GM18868 (cell line): ENCODE measurements at regions not wholly inside any gene's neighbourhood (a gene's known extent, or its start where the extent isn't known, plus 50 kb on each side); places are given as distances from the start of the nearest gene placed in this dataset.

ENCODE experiments used
- ATAC-seq: cut with Tn5 transposase; IDR thresholded peaks from one replicate; pipeline ENCODE4 v1.9.1; 2021; ENCODE audit warnings: mild to moderate bottlenecking, moderate library complexity; ENCODE audit not compliant: unreplicated experiment

- ATAC-seq = no peak
These were observed 175.2 kb downstream of the MRPL14 start for GRCh38 chr6:43951756-43952675.

GRCh38 chr6:43951063-43951755 is 176.0 kb downstream of the MRPL14 start:
- ATAC-seq = no peak

GRCh38 chr6:43950731-43951062 is 176.6 kb downstream of the MRPL14 start:
- no peak for ATAC-seq

GRCh38 chr6:43950051-43950605 is 177.1 kb downstream of the MRPL14 start:
- no peak for ATAC-seq

- ATAC-seq = no peak
These were observed 177.7 kb downstream of the MRPL14 start for GRCh38 chr6:43949551-43949991.

- ATAC-seq = no peak
These were observed 178.4 kb downstream of the MRPL14 start for GRCh38 chr6:43948527-43949485.

GRCh38 chr6:43947860-43948259 is 177.8 kb downstream of the VEGFA start:
- no peak for ATAC-seq

- no peak for ATAC-seq
These were observed 176.8 kb downstream of the VEGFA start for GRCh38 chr6:43946641-43947363.

GRCh38 chr6:43945768-43946080 is 175.7 kb downstream of the VEGFA start:
- no peak for ATAC-seq

- ATAC-seq = no peak
These were observed 175.1 kb downstream of the VEGFA start for GRCh38 chr6:43944908-43945767.

GRCh38 chr6:43943781-43944250 is 173.8 kb downstream of the VEGFA start:
- ATAC-seq = no peak

- ATAC-seq = no peak
These were observed 173.2 kb downstream of the VEGFA start for GRCh38 chr6:43943099-43943766.

- ATAC-seq = no peak
These were observed 172.6 kb downstream of the VEGFA start for GRCh38 chr6:43942616-43943015.

GRCh38 chr6:43942011-43942442 is 172.0 kb downstream of the VEGFA start:
- no peak for ATAC-seq

- no peak for ATAC-seq
These were observed 171.2 kb downstream of the VEGFA start for GRCh38 chr6:43941174-43941573.

- ATAC-seq = no peak
These were observed 170.5 kb downstream of the VEGFA start for GRCh38 chr6:43940393-43941087.

- no peak for ATAC-seq
These were observed 170.0 kb downstream of the VEGFA start for GRCh38 chr6:43940071-43940392.
